ENCODE measurements at regions not wholly inside any gene's neighbourhood (a gene's known extent, or its start where the extent isn't known, plus 50 kb on each side); places are given as distances from the start of the nearest gene placed in this dataset.

GRCh38 chrX:38935561-38935960, 134.3 kb downstream of the MID1IP1 start:
- BruUV-seq (replicated peaks) = no TSS peak
- Histone ChIP-seq H3K4me1 (ENCODE audit: insufficient read depth, low read length) (no peaks in the 10 kb centered on the region), H3K79me2 (ENCODE audit: low read length) (no peaks in the 10 kb centered on the region), H2AFZ (ENCODE audit: low read length) (no peak overlapping the region), H4K20me1 (ENCODE audit: low read length) (no peaks in the 10 kb centered on the region), H3F3A (ENCODE audit: low read length, unreplicated experiment) (no peaks in the 10 kb centered on the region), H3K36me3 (ENCODE audit: low read depth, low read length) (no peaks in the 10 kb centered on the region), H3K27ac (ENCODE audit: low read length) (no peak overlapping the region), H3K9me3 (ENCODE audit: low read length) (no peaks in the 10 kb centered on the region), H3K4me3 (ENCODE audit: low read length) (no peak overlapping the region), H3K27me3 (ENCODE audit: low read length) (no peaks in the 10 kb centered on the region), H3K9ac (ENCODE audit: low read length) (no peak overlapping the region), H3K4me2 (ENCODE audit: low read length) (no peak overlapping the region), H3K9me2 (replicated peaks; ENCODE audit: low read length) (no peaks in the 10 kb centered on the region)
- DNase-seq = no peak
- ChIA-PET POLR2A (ENCODE audit: unreplicated experiment) (no interaction called here), CTCF (no interaction called here)
- ATAC-seq = no peak
- TF ChIP-seq EZH2phosphoT487 (IDR thresholded peaks at IDR 0.05; ENCODE audit: borderline replicate concordance, low read length) = no peak
- no peak for TF ChIP-seq EZH2 (IDR thresholded peaks at IDR 0.05; ENCODE audit: low read length, unreplicated experiment)
- TF ChIP-seq CTCF (conservative IDR thresholded peaks at IDR 0.05; ENCODE audit: low read depth, low read length) = no peak
- intact Hi-C loops (cut with micrococcal nuclease) = no loop called here

GRCh38 chrX:38937400-38937799, 136.1 kb downstream of the MID1IP1 start:
- H3K4me3 ChIP-seq (ENCODE audit: low read length) = no peak overlapping the region
- no peaks in the 10 kb centered on the region for H3K36me3 ChIP-seq (ENCODE audit: low read depth, low read length)
- no peak overlapping the region for H3K9ac ChIP-seq (ENCODE audit: low read length)
- H4K20me1 ChIP-seq (ENCODE audit: low read length) = no peaks in the 10 kb centered on the region
- BruUV-seq (replicated peaks) = no TSS peak
- no peak for TF ChIP-seq EZH2 (IDR thresholded peaks at IDR 0.05; ENCODE audit: low read length, unreplicated experiment)
- no peak for TF ChIP-seq CTCF (conservative IDR thresholded peaks at IDR 0.05; ENCODE audit: low read depth, low read length)
- TF ChIP-seq EZH2phosphoT487 (IDR thresholded peaks at IDR 0.05; ENCODE audit: borderline replicate concordance, low read length) = no peak
- no peak overlapping the region for H3K27ac ChIP-seq (ENCODE audit: low read length)
- H3K79me2 ChIP-seq (ENCODE audit: low read length) = no peaks in the 10 kb centered on the region
- no peak for ATAC-seq
- no peak overlapping the region for H3K4me2 ChIP-seq (ENCODE audit: low read length)
- H3K9me3 ChIP-seq (ENCODE audit: low read length) = no peaks in the 10 kb centered on the region
- H2AFZ ChIP-seq (ENCODE audit: low read length) = no peak overlapping the region
- POLR2A ChIA-PET (ENCODE audit: unreplicated experiment) = no interaction called here
- DNase-seq = no peak
- no peaks in the 10 kb centered on the region for H3K27me3 ChIP-seq (ENCODE audit: low read length)
- CTCF ChIA-PET = no interaction called here
- no peaks in the 10 kb centered on the region for H3K4me1 ChIP-seq (ENCODE audit: insufficient read depth, low read length)
- H3F3A ChIP-seq (ENCODE audit: low read length, unreplicated experiment) = no peaks in the 10 kb centered on the region
- intact Hi-C loops (cut with micrococcal nuclease) = no loop called here
- H3K9me2 ChIP-seq (replicated peaks; ENCODE audit: low read length) = no peaks in the 10 kb centered on the region

- BruUV-seq (replicated peaks) = no TSS peak
- Histone ChIP-seq H3K4me3 (ENCODE audit: low read length) (no peak overlapping the region), H3K27me3 (ENCODE audit: low read length) (no peaks in the 10 kb centered on the region), H3K4me1 (ENCODE audit: insufficient read depth, low read length) (no peaks in the 10 kb centered on the region), H3K9me2 (replicated peaks; ENCODE audit: low read length) (no peaks in the 10 kb centered on the region), H4K20me1 (ENCODE audit: low read length) (no peaks in the 10 kb centered on the region), H2AFZ (ENCODE audit: low read length) (no peak overlapping the region), H3K9ac (ENCODE audit: low read length) (no peak overlapping the region), H3K79me2 (ENCODE audit: low read length) (no peaks in the 10 kb centered on the region), H3K36me3 (ENCODE audit: low read depth, low read length) (no peaks in the 10 kb centered on the region), H3K9me3 (ENCODE audit: low read length) (no peaks in the 10 kb centered on the region), H3K4me2 (ENCODE audit: low read length) (no peak overlapping the region), H3F3A (ENCODE audit: low read length, unreplicated experiment) (no peaks in the 10 kb centered on the region), H3K27ac (ENCODE audit: low read length) (no peak overlapping the region)
- no peak for TF ChIP-seq CTCF (conservative IDR thresholded peaks at IDR 0.05; ENCODE audit: low read depth, low read length)
- TF ChIP-seq EZH2phosphoT487 (IDR thresholded peaks at IDR 0.05; ENCODE audit: borderline replicate concordance, low read length) = no peak
- TF ChIP-seq EZH2 (IDR thresholded peaks at IDR 0.05; ENCODE audit: low read length, unreplicated experiment) = no peak
- DNase-seq (no peak), ATAC-seq (no peak)
- POLR2A ChIA-PET (ENCODE audit: unreplicated experiment) = no interaction called here
- CTCF ChIA-PET = no interaction called here
- intact Hi-C loops (cut with micrococcal nuclease) = no loop called here
Observed at GRCh38 chrX:38937926-38938325, 136.7 kb downstream of the MID1IP1 start.
